NT2/D1 (cell line): ENCODE measurements at regions not wholly inside any gene's neighbourhood (a gene's known extent, or its start where the extent isn't known, plus 50 kb on each side); places are given as distances from the start of the nearest gene placed in this dataset.

Experiments
- SUZ12 ChIP-seq: IDR thresholded peaks from 2 replicates; pipeline ENCODE4 v1.6.1; 2011; ENCODE audit not compliant: insufficient read length, insufficient read depth; ENCODE audit errors: extremely low read depth
- YY1 ChIP-seq: IDR thresholded peaks from 2 replicates; pipeline ENCODE4 v1.6.1; 2011; ENCODE audit not compliant: insufficient read length, insufficient read depth
- ZNF274 ChIP-seq: IDR thresholded peaks from 2 replicates; pipeline ENCODE4 v1.6.1; 2011; ENCODE audit warnings: mild to moderate bottlenecking, low read depth, low read length

GRCh38 chr4:81690871-81691270, 219.2 kb upstream of the RASGEF1B start:
- no peak for TF ChIP-seq YY1
- TF ChIP-seq ZNF274: no peak
- TF ChIP-seq SUZ12: no peak
